ENCODE measurements at regions not wholly inside any gene's neighbourhood (a gene's known extent, or its start where the extent isn't known, plus 50 kb on each side); places are given as distances from the start of the nearest gene placed in this dataset.

DNA sequence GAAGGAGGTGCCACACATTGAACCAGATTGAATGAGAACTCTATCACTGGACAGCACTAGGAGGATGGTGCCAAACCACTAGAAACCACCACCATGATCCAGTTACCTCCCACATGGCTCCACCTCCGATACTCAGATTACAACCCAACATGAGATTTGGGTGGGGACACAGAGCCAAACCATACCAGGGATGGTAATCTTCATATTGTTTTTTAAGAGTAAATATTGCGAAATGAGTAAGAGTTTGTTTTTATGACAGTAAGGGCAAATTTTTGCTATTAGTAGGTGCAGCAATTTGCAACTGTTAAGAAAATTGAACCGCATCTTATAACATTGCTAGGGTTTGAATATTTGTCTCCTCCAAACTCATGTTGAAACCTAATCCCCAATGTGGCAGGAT is 891.5 kb downstream of the NLGN4X start:
- TF ChIP-seq POLR2A (IDR thresholded peaks at IDR 0.05) (no peak), CTCF (IDR thresholded peaks at IDR 0.05) (no peak)
- H3K27ac ChIP-seq, result no peak overlapping the region
- 83 to 88% (median 85%) methylated on average over 3 of the region's 3 CpGs for WGBS, 4 donors
- H3K4me3 ChIP-seq, result no peak overlapping the region
- H3K36me3 ChIP-seq (replicated peaks in 1 of 2), result no peaks in the 10 kb centered on the region
- no peaks in the 10 kb centered on the region for H3K27me3 ChIP-seq
- H3K9me3 ChIP-seq (replicated peaks in 1 of 3), result no peaks in the 10 kb centered on the region
- DNase-seq, result no peak
- intact Hi-C loops (cut with DNase I), result no loop called here
- no peaks in the 10 kb centered on the region for H3K4me1 ChIP-seq (replicated peaks in 1 of 2)

GRCh38 chrX:5324546-5324945 is 904.1 kb downstream of the NLGN4X start:
- no peak overlapping the region for H3K4me3 ChIP-seq
- DNase-seq, result no peak
- intact Hi-C loops (cut with DNase I), result no loop called here
- WGBS, 4 donors, result 39 to 75% (median 59%) methylated on average over 1 of the region's 1 CpG
- H3K9me3 ChIP-seq (replicated peaks in 1 of 3), result no peaks in the 10 kb centered on the region
- no peak overlapping the region for H3K27ac ChIP-seq
- H3K4me1 ChIP-seq (replicated peaks in 1 of 2), result no peaks in the 10 kb centered on the region
- TF ChIP-seq CTCF (IDR thresholded peaks at IDR 0.05), result no peak
- no peak for TF ChIP-seq POLR2A (IDR thresholded peaks at IDR 0.05)
- H3K27me3 ChIP-seq, result no peaks in the 10 kb centered on the region
- H3K36me3 ChIP-seq (replicated peaks in 1 of 2), result no peaks in the 10 kb centered on the region

GRCh38 chrX:5314148-5314547 is 914.5 kb downstream of the NLGN4X start:
- Histone ChIP-seq H3K27me3 (no peaks in the 10 kb centered on the region), H3K27ac (no peak overlapping the region), H3K4me1 (replicated peaks in 1 of 2) (no peaks in the 10 kb centered on the region), H3K9me3 (replicated peaks in 1 of 3) (no peaks in the 10 kb centered on the region), H3K36me3 (replicated peaks in 1 of 2) (no peaks in the 10 kb centered on the region), H3K4me3 (no peak overlapping the region)
- no peak for TF ChIP-seq CTCF (IDR thresholded peaks at IDR 0.05)
- no peak for TF ChIP-seq POLR2A (IDR thresholded peaks at IDR 0.05)
- DNase-seq, result no peak
- intact Hi-C loops (cut with DNase I), result no loop called here
- 66 to 73% (median 68%) methylated on average over 5 of the region's 5 CpGs for WGBS, 4 donors

- intact Hi-C loops (cut with DNase I), result no loop called here
- 23 to 42% (median 37%) methylated on average over 2 of the region's 2 CpGs for WGBS, 4 donors
- no peak for DNase-seq
- Histone ChIP-seq H3K4me3 (no peak overlapping the region), H3K9me3 (replicated peaks in 1 of 3) (no peaks in the 10 kb centered on the region), H3K4me1 (replicated peaks in 1 of 2) (no peaks in the 10 kb centered on the region), H3K27me3 (no peaks in the 10 kb centered on the region), H3K36me3 (replicated peaks in 1 of 2) (no peaks in the 10 kb centered on the region), H3K27ac (no peak overlapping the region)
- TF ChIP-seq CTCF (IDR thresholded peaks at IDR 0.05), result no peak
- no peak for TF ChIP-seq POLR2A (IDR thresholded peaks at IDR 0.05)
Measured at GRCh38 chrX:5307416-5307815, 921.3 kb downstream of the NLGN4X start.
